HG02798 (cell line): ENCODE measurements at regions not wholly inside any gene's neighbourhood (a gene's known extent, or its start where the extent isn't known, plus 50 kb on each side); places are given as distances from the start of the nearest gene placed in this dataset.
"Not testable (repeated sequence)": the region's sequence is repeated elsewhere in the genome, so short reads cannot be mapped to it uniquely, and the experiment has no call there.

Experiments used
- ATAC-seq: cut with Tn5 transposase; IDR thresholded peaks from one replicate; pipeline ENCODE4 v1.9.1; 2021; ENCODE audit warnings: mild to moderate bottlenecking; ENCODE audit not compliant: unreplicated experiment, poor library complexity

GRCh38 chr9:80485420-80486250 lies 913.9 kb downstream of the TLE4 start:
- ATAC-seq = no peak

- ATAC-seq = not testable (repeated sequence)
Observed at GRCh38 chr9:80482251-80482650, 910.5 kb downstream of the TLE4 start.

- no peak for ATAC-seq
Observed at GRCh38 chr9:80467632-80468031, 895.9 kb downstream of the TLE4 start.

- no peak for ATAC-seq
Observed at GRCh38 chr9:80465556-80465955, 893.8 kb downstream of the TLE4 start.

GRCh38 chr9:80449513-80449912 lies 877.7 kb downstream of the TLE4 start:
- no peak for ATAC-seq

GRCh38 chr9:80448996-80449395 lies 877.2 kb downstream of the TLE4 start:
- ATAC-seq = no peak

- ATAC-seq = no peak
Observed at GRCh38 chr9:80447876-80448275, 876.1 kb downstream of the TLE4 start.

GRCh38 chr9:80440724-80441123 lies 869.0 kb downstream of the TLE4 start:
- ATAC-seq = no peak

GRCh38 chr9:80437825-80438224 lies 866.1 kb downstream of the TLE4 start:
- ATAC-seq = no peak

GRCh38 chr9:80437091-80437640 lies 865.4 kb downstream of the TLE4 start:
- ATAC-seq = no peak

- no peak for ATAC-seq
Observed at GRCh38 chr9:80435591-80435990, 863.8 kb downstream of the TLE4 start.

GRCh38 chr9:80426992-80427391 lies 855.2 kb downstream of the TLE4 start:
- ATAC-seq = no peak

GRCh38 chr9:80417211-80417773 lies 845.5 kb downstream of the TLE4 start:
- ATAC-seq = no peak

GRCh38 chr9:80410106-80410505 lies 838.3 kb downstream of the TLE4 start:
- no peak for ATAC-seq

GRCh38 chr9:80407220-80407619 lies 835.5 kb downstream of the TLE4 start:
- ATAC-seq = no peak

GRCh38 chr9:80401243-80401642 lies 829.5 kb downstream of the TLE4 start:
- ATAC-seq = no peak

- ATAC-seq = no peak
Observed at GRCh38 chr9:80400624-80401230, 829.0 kb downstream of the TLE4 start.

GRCh38 chr9:80399606-80400005 lies 827.8 kb downstream of the TLE4 start:
- ATAC-seq = no peak

- ATAC-seq = no peak
Observed at GRCh38 chr9:80387828-80388227, 816.1 kb downstream of the TLE4 start.

- ATAC-seq = no peak
Observed at GRCh38 chr9:80385246-80385645, 813.5 kb downstream of the TLE4 start.

- ATAC-seq = no peak
Observed at GRCh38 chr9:80383331-80383730, 811.6 kb downstream of the TLE4 start.
